ENCODE measurements at regions not wholly inside any gene's neighbourhood (a gene's known extent, or its start where the extent isn't known, plus 50 kb on each side); places are given as distances from the start of the nearest gene placed in this dataset.

DNA sequence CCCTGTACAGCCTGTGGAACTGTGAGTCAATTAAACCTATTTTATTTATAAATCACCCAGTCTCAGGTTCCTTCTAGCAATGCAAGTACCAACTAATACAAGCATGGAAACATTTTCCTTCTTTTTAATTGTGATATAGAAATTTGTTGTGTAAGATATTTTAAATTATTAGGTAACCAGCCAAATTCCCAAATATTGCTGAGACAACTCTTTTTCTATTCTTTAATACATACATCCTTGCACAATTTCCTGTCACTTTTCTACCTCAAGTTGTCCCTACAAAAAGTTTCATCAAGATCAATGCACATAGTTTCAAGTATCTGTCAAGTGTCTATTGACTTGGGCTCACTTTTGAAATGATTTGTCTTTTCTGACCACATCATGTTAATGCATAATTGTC lies 488.6 kb downstream of the ACTL7B start:
- Mint-ChIP-seq H3K4me1 (no peaks in the 10 kb centered on the region), H3K9me3 (peaks cover 20 to 21% of the 10 kb centered on the region in 2 donors), H3K4me3 (no peak overlapping the region), H3K27me3 (no peaks in the 10 kb centered on the region), H3K27ac (no peak overlapping the region), H3K36me3 (peaks cover 12 to 15% of the 10 kb centered on the region in 2 donors)
- ATAC-seq (replicated peaks) (no peak), DNase-seq (no peak)

DNA sequence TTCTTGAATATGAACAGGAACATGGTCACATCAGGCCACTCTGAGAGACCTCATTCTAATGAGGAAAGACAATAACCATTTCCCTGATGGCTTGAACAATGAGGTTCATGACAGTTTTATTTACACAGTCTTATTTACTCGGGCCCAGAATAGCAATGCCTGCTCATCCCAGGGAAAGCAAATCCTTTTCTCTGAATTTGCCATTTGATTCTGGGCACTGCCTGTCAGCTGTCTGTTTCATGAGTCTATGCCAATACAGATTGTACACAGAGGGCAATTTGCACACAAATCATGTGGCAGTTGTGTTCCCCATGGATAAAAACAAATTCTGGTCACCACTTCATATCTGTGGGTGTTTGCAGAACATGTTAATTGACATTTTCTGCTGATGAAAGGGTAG lies 492.5 kb downstream of the ACTL7B start:
- DNase-seq (no peak), ATAC-seq (replicated peaks) (no peak)
- Mint-ChIP-seq H3K4me1 (no peaks in the 10 kb centered on the region), H3K27me3 (no peaks in the 10 kb centered on the region), H3K27ac (no peak overlapping the region), H3K4me3 (no peak overlapping the region), H3K36me3 (peaks cover 7 to 8% of the 10 kb centered on the region in 2 donors), H3K9me3 (peaks cover 7 to 9% of the 10 kb centered on the region in 2 donors)

DNA sequence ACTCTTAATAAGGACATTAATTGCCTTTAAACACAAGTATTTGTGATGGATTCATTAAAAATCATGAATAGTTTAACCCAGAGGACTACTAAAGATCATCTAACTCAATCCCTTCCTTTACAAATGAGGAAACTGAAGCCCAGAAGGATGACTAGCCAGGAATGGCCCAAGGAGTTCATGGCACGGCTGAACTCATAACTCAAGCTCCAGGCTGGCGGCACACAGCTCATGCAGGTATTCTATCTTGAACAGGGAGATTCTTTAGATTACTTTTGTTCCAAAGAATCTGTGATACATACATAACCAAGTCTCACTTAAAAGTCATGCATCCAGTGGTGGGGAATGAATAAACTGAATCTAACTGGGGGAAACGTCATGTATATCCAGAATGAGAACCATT lies 495.5 kb downstream of the ACTL7B start:
- H3K36me3 Mint-ChIP-seq, result peaks cover 2 to 4% of the 10 kb centered on the region in 2 donors
- no peak overlapping the region for H3K4me3 Mint-ChIP-seq
- DNase-seq (no peak), ATAC-seq (replicated peaks) (no peak)
- H3K27me3 Mint-ChIP-seq, result no peaks in the 10 kb centered on the region
- H3K9me3 Mint-ChIP-seq, result peaks cover 1 to 2% of the 10 kb centered on the region in 2 donors
- H3K27ac Mint-ChIP-seq, result no peak overlapping the region
- H3K4me1 Mint-ChIP-seq, result no peaks in the 10 kb centered on the region

DNA sequence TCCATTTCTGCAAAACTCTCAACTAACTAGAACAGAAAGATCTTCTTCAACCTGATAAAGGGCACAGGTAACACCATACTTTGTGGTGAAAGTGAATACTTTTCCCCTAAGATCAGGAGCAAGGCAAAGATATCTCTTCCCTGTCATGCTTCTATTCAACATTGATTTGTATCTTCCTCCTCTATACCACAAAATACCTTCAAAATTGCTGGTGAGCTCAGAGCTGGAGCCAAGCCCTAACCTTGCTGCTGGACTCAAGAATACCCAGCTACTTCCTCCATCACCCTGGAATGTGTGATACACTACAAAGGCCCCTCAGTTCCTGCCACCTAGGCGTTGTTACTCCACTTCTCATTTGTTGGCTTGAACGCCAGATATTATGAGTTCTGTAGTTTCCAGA lies 499.0 kb downstream of the ACTL7B start:
- DNase-seq, result no peak
- no peak for ATAC-seq (replicated peaks)
- Mint-ChIP-seq H3K9me3 (peaks cover 0 to 3% of the 10 kb centered on the region in 2 donors), H3K4me1 (no peaks in the 10 kb centered on the region), H3K4me3 (no peak overlapping the region), H3K27me3 (peaks cover 0 to 11% of the 10 kb centered on the region in 2 donors), H3K27ac (no peak overlapping the region), H3K36me3 (no peaks in the 10 kb centered on the region)

DNA sequence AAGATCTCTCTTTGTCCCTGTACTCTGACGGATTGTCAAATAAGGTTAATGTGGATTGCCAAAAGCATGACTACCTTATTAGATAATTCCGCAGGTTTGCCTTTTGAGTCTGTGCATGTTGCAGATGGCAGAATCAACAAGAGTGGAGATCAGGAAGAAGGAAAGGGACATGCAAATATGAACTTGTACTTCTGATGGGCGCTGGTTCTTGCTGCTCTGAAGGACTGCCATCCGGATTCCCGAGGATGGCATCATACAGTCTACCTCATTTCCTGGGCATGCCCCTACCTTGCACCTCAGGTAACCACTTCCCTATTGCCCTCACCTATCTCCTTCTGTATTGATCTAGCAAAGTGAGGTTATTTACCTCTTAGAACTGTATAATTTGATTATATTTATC lies 504.2 kb downstream of the ACTL7B start:
- DNase-seq, result no peak

DNA sequence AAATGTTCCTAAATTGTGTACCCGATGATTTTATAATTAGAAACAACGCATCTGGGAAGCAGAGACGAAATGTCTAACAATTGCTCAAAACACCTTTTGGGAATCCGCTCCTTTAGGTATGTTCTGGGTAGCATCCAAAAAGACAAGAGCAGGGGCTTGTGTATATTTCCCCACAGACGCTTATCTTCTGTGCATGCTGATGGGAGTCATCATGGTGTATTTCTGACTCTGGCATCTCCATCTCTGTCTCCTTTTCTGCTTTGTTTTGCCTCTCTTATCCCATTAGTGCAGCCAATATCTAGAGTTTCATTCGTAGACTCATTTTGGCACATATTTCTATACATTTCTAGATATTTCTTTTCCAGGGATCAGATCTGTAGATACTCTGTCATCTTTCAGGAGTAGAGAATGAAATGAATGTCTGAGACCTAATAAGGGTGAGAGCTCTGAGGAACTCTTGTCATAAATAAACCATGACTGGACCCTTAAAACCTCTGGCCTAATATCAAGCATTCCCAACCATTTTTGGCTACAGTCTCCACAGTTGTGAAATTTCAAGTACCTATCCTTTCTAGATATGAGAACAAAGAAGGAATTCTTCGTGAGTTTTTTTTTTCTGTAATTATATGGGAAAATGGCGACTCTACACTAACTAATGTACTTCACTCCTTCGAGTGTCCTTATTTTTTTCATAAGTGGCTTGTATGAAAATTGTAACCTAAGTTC lies 508.2 kb downstream of the ACTL7B start:
- no peaks in the 10 kb centered on the region for H3K36me3 Mint-ChIP-seq
- H3K4me3 Mint-ChIP-seq, result no peak overlapping the region
- no peaks in the 10 kb centered on the region for H3K9me3 Mint-ChIP-seq
- no peak overlapping the region for H3K27ac Mint-ChIP-seq
- no peak for ATAC-seq (replicated peaks)
- no peak for DNase-seq
- no peaks in the 10 kb centered on the region for H3K4me1 Mint-ChIP-seq
- no peaks in the 10 kb centered on the region for H3K27me3 Mint-ChIP-seq

More for the DNA sequence above, 504.2 kb downstream of the ACTL7B start:
- Mint-ChIP-seq H3K9me3 (peaks cover 0 to 2% of the 10 kb centered on the region in 2 donors), H3K27ac (no peak overlapping the region), H3K27me3 (peaks cover 0 to 11% of the 10 kb centered on the region in 2 donors), H3K4me1 (no peaks in the 10 kb centered on the region), H3K36me3 (no peaks in the 10 kb centered on the region), H3K4me3 (no peak overlapping the region)
- ATAC-seq (replicated peaks), result no peak

DNA sequence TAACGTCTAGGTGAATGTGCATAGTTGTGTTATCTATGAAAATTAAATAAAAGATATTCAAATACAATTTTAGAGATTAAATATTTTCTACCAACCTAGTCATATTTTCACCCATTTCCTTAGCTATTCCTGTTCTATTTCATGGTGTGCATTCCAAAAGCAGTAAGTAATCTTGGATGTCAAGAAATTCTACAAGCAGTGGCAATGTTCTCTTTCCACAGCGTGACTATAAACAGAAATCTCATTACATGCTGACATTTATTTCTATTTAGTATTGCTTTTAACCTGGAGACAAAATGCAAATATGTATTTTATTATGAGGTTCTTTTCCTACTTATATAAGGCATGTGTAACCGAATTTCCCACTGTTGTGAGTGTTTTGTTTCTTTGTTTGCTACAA lies 510.0 kb downstream of the ACTL7B start:
- no peak for ATAC-seq (replicated peaks)
- no peak overlapping the region for H3K4me3 Mint-ChIP-seq
- H3K4me1 Mint-ChIP-seq, result no peaks in the 10 kb centered on the region
- H3K27ac Mint-ChIP-seq, result no peak overlapping the region
- peaks cover 0 to 5% of the 10 kb centered on the region in 2 donors for H3K27me3 Mint-ChIP-seq
- H3K9me3 Mint-ChIP-seq, result no peaks in the 10 kb centered on the region
- H3K36me3 Mint-ChIP-seq, result no peaks in the 10 kb centered on the region
- DNase-seq, result no peak

DNA sequence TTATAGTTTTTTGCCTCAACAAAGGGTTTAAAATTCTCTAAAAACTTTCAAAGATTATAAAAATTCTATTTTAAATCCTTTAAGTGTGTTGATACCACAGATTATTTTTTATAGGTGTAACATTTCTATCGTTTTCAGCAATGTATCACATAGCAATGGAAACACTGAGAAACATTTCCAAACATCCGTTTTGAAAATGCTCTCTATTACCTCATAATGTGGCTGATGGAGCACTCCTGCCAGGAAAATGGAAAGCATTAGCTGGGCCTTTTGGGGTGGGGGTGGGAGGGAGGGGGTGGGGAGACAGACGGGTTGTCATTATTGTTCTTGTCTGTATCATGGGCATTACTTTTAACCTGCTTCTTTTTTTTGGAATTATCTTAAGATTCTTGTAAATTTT lies 516.5 kb downstream of the ACTL7B start:
- ATAC-seq (replicated peaks), result no peak
- no peaks in the 10 kb centered on the region for H3K9me3 Mint-ChIP-seq
- H3K4me1 Mint-ChIP-seq, result no peaks in the 10 kb centered on the region
- no peak overlapping the region for H3K27ac Mint-ChIP-seq
- H3K36me3 Mint-ChIP-seq, result no peaks in the 10 kb centered on the region
- DNase-seq, result no peak
- H3K4me3 Mint-ChIP-seq, result no peak overlapping the region
- peaks cover 6% of the 10 kb centered on the region in 2 donors for H3K27me3 Mint-ChIP-seq

DNA sequence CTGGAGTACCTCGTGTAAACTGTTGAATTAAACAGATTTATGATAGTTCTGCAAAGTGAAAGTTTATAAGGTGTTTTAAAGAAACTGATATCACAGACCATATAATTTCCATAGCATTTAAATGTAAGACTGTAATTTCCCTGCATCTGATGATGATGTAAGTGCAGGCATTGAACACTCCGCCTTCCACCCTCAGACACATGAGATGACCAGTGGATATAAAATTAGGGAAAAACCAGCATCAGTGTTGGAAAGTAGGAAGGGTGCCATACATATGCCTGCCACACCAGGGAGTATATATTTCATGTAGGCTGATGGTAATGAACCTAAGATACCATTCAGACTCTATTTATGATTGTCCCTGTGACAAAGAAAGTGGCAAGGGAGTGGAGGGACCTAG lies 519.2 kb downstream of the ACTL7B start:
- Mint-ChIP-seq H3K27ac (no peak overlapping the region), H3K27me3 (peaks cover 6% of the 10 kb centered on the region in 2 donors), H3K4me1 (no peaks in the 10 kb centered on the region), H3K36me3 (no peaks in the 10 kb centered on the region), H3K4me3 (no peak overlapping the region), H3K9me3 (no peaks in the 10 kb centered on the region)
- DNase-seq, result no peak
- no peak for ATAC-seq (replicated peaks)

DNA sequence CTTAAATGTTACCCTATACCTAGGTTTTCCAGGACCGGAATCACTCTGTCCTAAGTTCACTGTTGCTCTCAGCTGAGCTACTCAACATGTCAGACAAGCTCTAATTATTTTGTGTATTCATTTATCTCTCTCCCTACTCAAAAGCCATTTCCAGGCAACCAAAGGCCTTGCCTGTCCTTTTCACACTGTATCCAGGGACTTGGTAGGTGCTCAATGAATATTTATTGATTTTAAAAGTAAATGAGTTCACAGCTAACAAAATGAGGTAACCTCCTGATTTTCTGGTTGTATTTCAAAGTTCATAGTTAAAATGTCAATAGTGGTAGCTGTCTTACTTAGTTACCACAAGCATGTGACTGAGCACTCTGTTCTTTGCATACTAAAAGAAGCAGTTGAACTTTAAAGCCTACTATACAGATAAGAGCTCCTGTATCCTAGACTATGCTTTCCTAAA lies 522.2 kb downstream of the ACTL7B start:
- peaks cover 0 to 6% of the 10 kb centered on the region in 2 donors for H3K27me3 Mint-ChIP-seq
- DNase-seq (no peak), ATAC-seq (replicated peaks) (no peak)
- H3K4me1 Mint-ChIP-seq, result no peaks in the 10 kb centered on the region
- H3K9me3 Mint-ChIP-seq, result peaks cover 4 to 5% of the 10 kb centered on the region in 2 donors
- no peak overlapping the region for H3K4me3 Mint-ChIP-seq
- no peaks in the 10 kb centered on the region for H3K36me3 Mint-ChIP-seq
- no peak overlapping the region for H3K27ac Mint-ChIP-seq

DNA sequence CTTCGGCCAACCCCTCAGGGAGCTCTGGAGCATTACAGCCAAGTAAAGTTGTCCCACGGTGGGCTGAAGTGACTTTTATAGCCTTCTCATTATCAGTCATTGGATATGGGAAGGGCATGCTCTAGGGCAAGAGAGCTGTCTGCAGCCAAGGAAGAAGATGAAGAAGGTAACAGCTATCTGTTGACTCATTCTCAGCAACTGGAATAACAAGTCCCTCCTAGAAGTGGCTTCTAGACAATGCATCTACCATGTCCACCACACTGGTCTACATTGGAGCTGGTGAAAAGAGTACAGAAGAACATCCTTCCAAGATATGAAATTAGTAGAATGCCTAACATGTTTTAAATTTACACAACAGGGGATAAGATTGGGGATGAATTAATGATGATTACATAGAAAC lies 524.2 kb downstream of the ACTL7B start:
- Mint-ChIP-seq H3K27me3 (no peaks in the 10 kb centered on the region), H3K36me3 (peaks cover 0 to 9% of the 10 kb centered on the region in 2 donors), H3K9me3 (peaks cover 16 to 21% of the 10 kb centered on the region in 2 donors), H3K4me1 (no peaks in the 10 kb centered on the region), H3K27ac (no peak overlapping the region), H3K4me3 (no peak overlapping the region)
- ATAC-seq (replicated peaks), result no peak
- DNase-seq, result no peak

DNA sequence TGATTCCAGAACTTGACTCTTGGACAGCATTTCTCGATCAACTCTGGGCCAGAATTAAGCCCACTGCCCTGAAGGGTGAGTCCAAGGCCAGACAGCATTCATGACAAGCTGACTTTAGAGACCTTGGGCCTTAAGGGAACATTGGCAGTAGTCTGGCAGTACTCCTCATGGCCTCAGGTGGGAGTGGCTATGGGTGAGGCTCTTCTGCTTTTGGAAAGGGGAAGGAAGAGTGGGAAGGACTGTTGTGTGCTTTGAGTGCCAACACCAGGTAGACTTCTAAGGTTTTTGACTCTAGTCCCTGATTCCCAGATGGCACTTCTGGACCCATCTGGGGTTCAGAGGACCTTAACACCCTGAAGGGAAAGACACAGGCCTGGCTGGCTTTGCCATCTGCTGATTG lies 530.4 kb downstream of the ACTL7B start:
- no peak for ATAC-seq (replicated peaks)
- Mint-ChIP-seq H3K4me1 (no peaks in the 10 kb centered on the region), H3K36me3 (peaks cover 0 to 13% of the 10 kb centered on the region in 2 donors), H3K27ac (no peak overlapping the region), H3K27me3 (no peaks in the 10 kb centered on the region), H3K9me3 (peaks cover 22 to 26% of the 10 kb centered on the region in 2 donors), H3K4me3 (no peak overlapping the region)
- DNase-seq, result no peak

DNA sequence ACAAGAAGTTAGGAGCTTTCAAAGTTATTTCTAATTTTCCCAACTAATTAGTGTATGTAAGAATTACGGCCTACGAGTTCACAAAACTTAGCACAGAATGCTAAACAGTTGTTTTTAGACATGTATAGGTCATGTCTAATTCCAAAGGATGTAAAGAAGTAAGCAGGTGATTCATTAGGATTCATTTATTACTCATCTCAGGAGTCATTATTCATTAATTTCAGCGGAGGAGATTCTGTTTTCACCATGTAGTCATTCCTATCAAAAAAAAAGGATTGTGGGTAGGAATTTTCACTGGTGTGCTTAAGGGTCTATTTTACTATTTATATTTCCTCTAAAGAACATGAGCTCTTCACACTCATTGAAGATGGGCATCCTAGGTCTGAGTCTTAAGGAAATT lies 532.2 kb downstream of the ACTL7B start:
- no peak for ATAC-seq (replicated peaks)
- peaks cover 0 to 13% of the 10 kb centered on the region in 2 donors for H3K36me3 Mint-ChIP-seq
- no peak for DNase-seq
- no peaks in the 10 kb centered on the region for H3K27me3 Mint-ChIP-seq
- H3K9me3 Mint-ChIP-seq, result peaks cover 21 to 22% of the 10 kb centered on the region in 2 donors
- H3K4me1 Mint-ChIP-seq, result no peaks in the 10 kb centered on the region
- no peak overlapping the region for H3K4me3 Mint-ChIP-seq
- no peak overlapping the region for H3K27ac Mint-ChIP-seq

DNA sequence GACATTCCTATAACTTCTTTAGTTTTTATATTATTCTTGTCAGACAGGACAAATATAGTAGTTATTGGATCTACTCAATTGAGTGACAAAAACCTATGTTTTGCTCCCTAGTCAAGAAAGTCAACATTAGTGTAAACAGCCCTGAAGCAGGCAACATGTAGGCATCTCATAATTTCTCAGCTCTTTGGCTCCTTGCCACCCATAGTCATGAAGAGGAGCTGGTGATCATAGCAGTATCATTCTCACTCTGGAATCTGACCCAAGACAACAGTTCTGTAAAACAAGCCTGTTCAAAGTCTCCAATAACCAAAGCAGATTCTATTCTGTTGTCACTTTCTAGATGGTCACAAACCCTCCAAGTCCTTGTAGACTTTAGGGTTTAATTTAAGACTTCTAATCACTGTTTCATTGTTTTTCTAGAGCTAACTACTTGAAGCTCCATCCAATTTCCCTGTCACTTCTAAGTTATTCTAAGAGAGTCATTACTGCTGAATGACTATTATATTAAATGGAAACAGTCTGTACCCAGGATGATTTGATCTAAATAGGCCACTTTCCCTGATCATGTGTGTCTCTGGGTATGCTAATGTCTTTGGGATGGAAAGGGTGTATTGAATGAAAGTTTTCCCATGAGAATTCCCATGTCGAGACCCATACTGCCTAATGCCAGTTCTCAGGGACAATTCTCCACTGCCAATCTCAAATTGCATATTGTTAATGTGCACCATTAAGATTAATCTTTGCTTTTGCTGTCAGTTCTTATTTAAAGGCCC lies 533.3 kb downstream of the ACTL7B start:
- ATAC-seq (replicated peaks) (no peak), DNase-seq (no peak)
- Mint-ChIP-seq H3K27ac (no peak overlapping the region), H3K27me3 (no peaks in the 10 kb centered on the region), H3K4me1 (no peaks in the 10 kb centered on the region), H3K4me3 (no peak overlapping the region), H3K36me3 (peaks cover 0 to 9% of the 10 kb centered on the region in 2 donors), H3K9me3 (peaks cover 11 to 14% of the 10 kb centered on the region in 2 donors)

DNA sequence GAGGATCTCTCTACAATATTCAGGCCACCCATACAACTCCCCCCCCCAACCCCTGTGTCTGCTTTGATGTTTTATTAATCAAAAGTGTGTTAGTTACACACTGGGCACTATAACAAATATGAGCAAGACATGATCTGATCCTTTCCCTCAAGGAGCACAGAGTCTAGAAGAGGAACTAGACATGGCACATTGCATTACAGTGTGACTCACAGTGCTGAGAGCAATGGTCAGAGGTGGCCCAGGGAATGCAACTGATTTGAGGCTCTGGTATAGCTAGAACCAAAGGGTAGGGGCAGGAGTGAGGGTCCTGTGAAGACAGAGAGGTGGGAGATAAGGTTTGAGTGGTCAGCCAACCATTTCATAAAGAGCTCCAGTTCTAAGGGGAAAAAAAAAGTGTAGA lies 539.2 kb downstream of the ACTL7B start:
- no peaks in the 10 kb centered on the region for H3K4me1 Mint-ChIP-seq
- no peak overlapping the region for H3K4me3 Mint-ChIP-seq
- H3K27me3 Mint-ChIP-seq, result no peaks in the 10 kb centered on the region
- peaks cover 0 to 2% of the 10 kb centered on the region in 2 donors for H3K9me3 Mint-ChIP-seq
- H3K27ac Mint-ChIP-seq, result no peak overlapping the region
- ATAC-seq (replicated peaks), result peak in 1 of 2 donors; percentile 27
- no peaks in the 10 kb centered on the region for H3K36me3 Mint-ChIP-seq
- no peak for DNase-seq

All from stimulated activated naive B cell treated with anti-CD40 and anti-IgM and Interleukin-4, amounts not matched to agents 10 μg/mL and 1 μg/mL and 100 μg/mL, for 72 hours (primary cell).